Stimulated activated CD4-positive, alpha-beta T cell treated with anti-CD3 and anti-CD28 coated beads, Interleukin-15, amount 100 ng/mL, for 48 hours (primary cell): ENCODE measurements at regions not wholly inside any gene's neighbourhood (a gene's known extent, or its start where the extent isn't known, plus 50 kb on each side); places are given as distances from the start of the nearest gene placed in this dataset.

Experiments used
- DNase-seq, 2 donors: peaks; one replicate each; pipeline ENCODE4 v3.0.0-alpha.2; 2020; ENCODE audit warnings: low read depth in 2 of 2

GRCh38 chr22:23522623-23523251 is 57.4 kb downstream of the IGLL1 start:
- no peak for DNase-seq

GRCh38 chr22:23521441-23522113 is 58.5 kb downstream of the IGLL1 start:
- peak; percentile 46 to 65 for DNase-seq

DNA sequence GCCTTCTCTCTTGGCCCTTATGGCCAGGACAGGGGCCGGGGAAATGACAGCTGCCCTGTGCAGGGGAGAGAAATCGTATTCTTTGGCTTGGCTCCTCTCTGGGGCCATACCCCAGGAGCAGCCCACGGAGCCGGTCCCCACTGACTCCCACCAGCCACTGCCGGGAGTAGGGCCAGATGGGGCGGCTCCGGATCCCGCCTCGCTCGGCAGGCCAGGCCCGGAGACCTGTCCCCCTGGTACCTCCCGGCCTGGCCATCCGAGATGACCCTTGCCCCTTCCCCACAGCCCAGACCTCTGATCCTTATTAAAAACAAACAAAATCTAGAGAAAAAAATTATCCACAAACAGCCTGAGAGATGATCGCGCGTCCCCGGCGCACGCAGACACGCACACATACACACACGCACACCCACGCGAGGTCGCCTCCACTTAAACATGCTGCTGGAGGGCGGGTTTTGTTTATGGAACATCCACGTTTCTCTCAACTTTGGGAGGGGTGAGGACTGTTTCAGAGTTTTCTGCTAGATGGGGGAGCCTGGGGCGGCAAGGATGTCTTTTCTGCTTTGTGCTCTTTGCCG is 59.1 kb downstream of the IGLL1 start:
- no peak for DNase-seq

- no peak for DNase-seq
These were observed 60.5 kb downstream of the IGLL1 start for GRCh38 chr22:23519442-23520157.

DNA sequence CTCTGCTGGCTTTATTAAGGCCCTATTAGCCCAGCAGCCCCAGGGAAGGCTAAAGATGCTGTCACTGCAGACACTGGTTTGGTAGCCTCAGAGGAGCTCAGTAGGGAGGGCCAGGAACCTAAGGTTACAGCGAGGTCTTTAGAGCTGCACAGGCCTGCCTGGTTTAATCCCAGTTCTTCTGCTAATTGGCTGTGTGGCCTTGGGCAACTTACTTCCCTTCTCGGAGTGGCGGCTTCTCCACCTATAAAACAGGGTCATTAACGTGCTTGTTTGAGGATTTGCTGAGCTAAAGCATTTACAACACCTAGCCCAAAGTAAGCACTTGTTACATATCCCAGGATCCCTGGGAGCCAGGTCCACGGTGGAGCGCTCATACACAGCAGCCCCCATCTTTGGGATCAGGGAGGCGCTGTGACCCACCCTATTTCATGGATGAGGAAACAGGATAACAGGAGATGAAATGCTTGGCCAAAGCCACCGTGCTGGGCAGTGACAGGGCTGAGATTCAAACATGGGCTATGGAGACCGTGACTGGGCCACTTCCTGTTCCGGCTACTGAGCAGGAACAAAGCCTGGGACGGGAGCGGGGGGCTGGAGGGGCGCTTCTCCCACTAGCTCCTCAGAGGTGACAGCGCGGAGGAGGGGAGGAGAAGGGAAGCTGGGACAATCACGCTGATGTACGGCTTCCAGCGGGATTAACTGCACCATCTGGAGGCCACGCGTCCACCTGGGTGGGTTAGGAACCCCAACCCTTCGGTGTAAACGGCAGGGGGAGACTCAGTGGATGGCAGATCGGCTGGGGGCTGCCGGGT is 61.5 kb downstream of the IGLL1 start:
- DNase-seq, result no peak

GRCh38 chr22:23517804-23518375 is 62.2 kb downstream of the IGLL1 start:
- DNase-seq, result no peak

DNA sequence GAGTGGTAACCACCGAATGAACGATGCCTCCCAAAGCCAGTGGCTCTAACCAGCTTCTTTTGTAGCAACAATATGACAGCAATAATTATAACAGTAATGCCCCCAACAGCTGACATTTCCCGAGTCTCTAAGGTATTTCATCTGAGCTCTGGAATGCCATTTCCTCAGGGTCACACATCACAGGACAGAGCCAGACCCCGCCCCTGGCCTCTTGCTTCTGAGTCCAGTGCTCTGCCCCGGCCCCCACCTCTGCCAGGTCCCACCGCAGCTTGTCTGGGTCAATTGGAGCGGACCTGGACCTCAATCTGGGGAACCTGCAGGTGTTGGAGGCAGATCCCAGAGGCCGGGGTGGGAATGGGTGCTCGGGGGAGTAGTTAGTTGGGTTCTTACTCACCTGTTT is 63.8 kb downstream of the IGLL1 start:
- no peak for DNase-seq

GRCh38 chr22:23514322-23515038 is 65.6 kb downstream of the IGLL1 start:
- DNase-seq, result no peak

- DNase-seq, result no peak
These were observed 66.4 kb downstream of the IGLL1 start for GRCh38 chr22:23513705-23514104.

GRCh38 chr22:23513133-23513532 is 67.0 kb downstream of the IGLL1 start:
- DNase-seq, result no peak

DNA sequence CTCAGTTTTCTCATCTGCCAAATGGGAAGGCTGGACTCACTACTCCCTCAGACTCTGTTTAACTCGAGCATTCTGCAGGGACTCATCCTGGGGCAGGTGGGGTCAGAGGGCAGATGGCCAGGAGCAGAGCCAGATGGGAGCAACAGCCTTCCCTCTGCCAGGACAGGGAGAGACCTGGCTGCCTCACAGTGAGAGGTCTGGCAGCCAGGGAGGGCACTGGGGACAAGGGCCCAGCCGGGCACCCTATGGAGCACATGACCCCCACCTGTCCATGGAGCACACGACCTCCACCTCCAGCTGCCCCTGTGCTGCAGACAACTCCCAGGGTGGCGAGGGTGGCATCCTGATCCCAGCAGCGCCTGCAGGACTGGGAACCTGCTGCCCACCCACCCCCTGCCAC is 67.4 kb downstream of the IGLL1 start:
- DNase-seq, result no peak

GRCh38 chr22:23512348-23512705 is 67.8 kb downstream of the IGLL1 start:
- no peak for DNase-seq

DNA sequence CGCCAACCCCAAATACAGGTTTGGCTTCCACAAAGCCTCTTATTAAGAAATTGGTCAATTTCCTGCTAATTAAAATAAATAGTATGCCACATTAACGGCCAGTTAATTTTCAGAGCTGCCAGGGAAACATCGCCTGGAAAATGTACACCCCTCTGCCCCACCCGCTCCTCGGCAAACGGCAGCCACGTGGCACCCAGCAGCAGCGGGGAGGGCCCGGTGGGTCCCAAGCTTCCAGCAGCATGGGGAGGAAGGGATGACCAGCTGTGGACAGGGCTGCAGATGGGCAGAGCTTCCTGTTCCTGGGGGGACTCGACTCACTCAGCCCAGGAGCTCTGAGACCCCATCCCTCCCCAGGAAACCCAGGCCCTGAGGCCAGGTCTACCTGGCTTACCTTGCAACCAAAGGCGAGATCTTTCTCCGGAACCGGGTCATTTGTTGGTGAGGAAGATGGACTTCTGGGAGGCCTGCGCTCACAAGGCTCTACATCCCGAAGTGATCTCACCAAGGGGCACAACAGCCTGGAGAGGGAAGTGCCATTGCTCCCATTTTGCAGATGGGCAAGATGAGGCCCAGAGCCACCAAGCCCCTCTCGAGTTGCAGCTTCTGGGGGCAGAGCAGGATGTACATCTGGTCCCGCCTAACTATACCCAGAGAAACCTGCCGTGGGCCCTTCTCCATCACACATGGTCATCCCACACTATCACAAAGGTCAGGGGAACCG is 68.3 kb downstream of the IGLL1 start:
- no peak for DNase-seq

- no peak for DNase-seq
These were observed 70.4 kb downstream of the IGLL1 start for GRCh38 chr22:23509571-23510302.

GRCh38 chr22:23504516-23504915 is 75.6 kb downstream of the IGLL1 start:
- no peak for DNase-seq

GRCh38 chr22:23503736-23504440 is 76.2 kb downstream of the IGLL1 start:
- DNase-seq, result no peak

GRCh38 chr22:23503142-23503541 is 76.9 kb downstream of the IGLL1 start:
- DNase-seq, result no peak

DNA sequence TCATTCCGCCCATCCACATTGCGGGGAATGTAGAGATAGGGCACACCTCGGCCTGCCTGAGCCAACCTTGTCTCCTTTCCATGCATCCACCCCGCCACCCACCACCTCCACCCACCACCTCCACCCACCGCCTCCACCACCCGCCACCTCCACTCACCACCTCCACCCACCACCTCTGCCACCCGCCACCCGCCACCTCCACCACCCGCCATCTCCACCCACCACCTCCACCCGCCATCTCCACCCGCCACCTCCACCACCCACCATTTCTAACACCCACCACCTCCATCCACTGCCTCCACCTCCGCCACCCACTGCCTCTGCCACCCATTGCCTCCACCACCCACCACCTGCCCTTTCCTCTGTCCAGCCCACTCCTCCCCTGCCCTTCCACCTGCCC is 78.4 kb downstream of the IGLL1 start:
- DNase-seq, result no peak

GRCh38 chr22:23501261-23501619 is 78.8 kb downstream of the IGLL1 start:
- no peak for DNase-seq
